DMS 273 (cell line): ENCODE measurements at regions not wholly inside any gene's neighbourhood (a gene's known extent, or its start where the extent isn't known, plus 50 kb on each side); places are given as distances from the start of the nearest gene placed in this dataset.
A peak's percentile ranks its signal among the peaks of the same experiment; 100 is the strongest.
"Not testable (repeated sequence)": the region's sequence is repeated elsewhere in the genome, so short reads cannot be mapped to it uniquely, and the experiment has no call there.

Source experiments
- DNase-seq: peaks from one replicate; lab custom pipeline; 2025; ENCODE audit not compliant: unreplicated experiment; lab: John Stamatoyannopoulos, UW

- no peak for DNase-seq
These were observed 193.4 kb upstream of the FZD8 start for GRCh38 chr10:35835545-35835944.

- DNase-seq, result no peak
These were observed 192.9 kb upstream of the FZD8 start for GRCh38 chr10:35834877-35835494.

- peak; percentile 35 for DNase-seq
These were observed 185.7 kb upstream of the FZD8 start for GRCh38 chr10:35827783-35828182.

- no peak for DNase-seq
These were observed 182.6 kb upstream of the FZD8 start for GRCh38 chr10:35824704-35825103.

GRCh38 chr10:35822316-35822715 lies 180.2 kb upstream of the FZD8 start:
- DNase-seq, result peak; percentile 96

GRCh38 chr10:35821339-35821911 lies 179.3 kb upstream of the FZD8 start:
- peak; percentile 61 for DNase-seq

GRCh38 chr10:35819736-35820135 lies 177.6 kb upstream of the FZD8 start:
- no peak for DNase-seq

GRCh38 chr10:35819011-35819410 lies 176.9 kb upstream of the FZD8 start:
- DNase-seq, result no peak

GRCh38 chr10:35817109-35817508 lies 175.0 kb upstream of the FZD8 start:
- DNase-seq, result not testable (repeated sequence)

GRCh38 chr10:35813219-35813618 lies 171.1 kb upstream of the FZD8 start:
- DNase-seq, result no peak

GRCh38 chr10:35808344-35808743 lies 166.2 kb upstream of the FZD8 start:
- DNase-seq, result no peak

GRCh38 chr10:35803046-35803445 lies 160.9 kb upstream of the FZD8 start:
- DNase-seq, result no peak

- DNase-seq, result no peak
These were observed 155.1 kb upstream of the FZD8 start for GRCh38 chr10:35797187-35797586.

GRCh38 chr10:35795131-35795824 lies 153.2 kb upstream of the FZD8 start:
- no peak for DNase-seq

- DNase-seq, result no peak
These were observed 152.6 kb upstream of the FZD8 start for GRCh38 chr10:35794703-35795102.

- no peak for DNase-seq
These were observed 150.2 kb upstream of the FZD8 start for GRCh38 chr10:35792291-35792690.

GRCh38 chr10:35789996-35790395 lies 147.9 kb upstream of the FZD8 start:
- DNase-seq, result no peak

- no peak for DNase-seq
These were observed 142.7 kb upstream of the FZD8 start for GRCh38 chr10:35784751-35785150.

- no peak for DNase-seq
These were observed 141.3 kb upstream of the FZD8 start for GRCh38 chr10:35783305-35783838.

- DNase-seq, result peak; percentile 62
These were observed 139.5 kb upstream of the FZD8 start for GRCh38 chr10:35781643-35782035.

GRCh38 chr10:35780970-35781642 lies 139.0 kb upstream of the FZD8 start:
- DNase-seq, result peak; percentile 16

GRCh38 chr10:35778306-35778705 lies 136.2 kb upstream of the FZD8 start:
- DNase-seq, result no peak
